Kidney (tissue), 13 donors: ENCODE measurements at regions not wholly inside any gene's neighbourhood (a gene's known extent, or its start where the extent isn't known, plus 50 kb on each side); places are given as distances from the start of the nearest gene placed in this dataset.
"Not testable (repeated sequence)": the region's sequence is repeated elsewhere in the genome, so short reads cannot be mapped to it uniquely, and the experiment has no call there.

ENCODE experiments used
- DNase-seq, 5 donors: peaks; one replicate each; pipeline ENCODE4 v3.0.0-alpha.2; 2013 to 2020
- FAIRE-seq: peaks from 2 replicates; lab custom pipeline; 2012; peaks lifted over from hg19 to GRCh38; lab: Jason Lieb, UNC
- H3K27ac ChIP-seq, 2 donors: one replicate each; pipeline ENCODE4 v1.7.0; 2013; ENCODE audit warnings: low read depth in 2 of 2, low read length in 2 of 2, inconsistent platforms in 1 of 2
- H3K27me3 ChIP-seq: one replicate; pipeline ENCODE4 v1.7.1; 2013; ENCODE audit warnings: low read length, inconsistent platforms; ENCODE audit not compliant: control insufficient read depth, insufficient read depth
- H3K36me3 ChIP-seq, 3 donors: one replicate each; pipeline versions ENCODE4 v1.7.0 to v1.7.1; 2013; ENCODE audit warnings: low read length in 3 of 3, control low read depth in 1 of 3, inconsistent platforms in 1 of 3; ENCODE audit not compliant: insufficient read depth in 3 of 3, control insufficient read depth in 2 of 3
- H3K4me1 ChIP-seq, 3 donors: one replicate each; pipeline versions ENCODE4 v1.7.0 to v1.7.1; 2013; ENCODE audit warnings: low read length in 3 of 3, inconsistent platforms in 1 of 3, low read depth in 1 of 3; ENCODE audit not compliant: control insufficient read depth in 2 of 3, insufficient read depth in 2 of 3
- H3K4me3 ChIP-seq, 3 donors: one replicate each; pipeline versions ENCODE4 v1.7.0 to v1.8.1; 2013; ENCODE audit warnings: low read length in 3 of 3, control low read depth in 1 of 3, inconsistent platforms in 1 of 3
- H3K9ac ChIP-seq, 3 donors: one replicate each; pipeline versions ENCODE4 v1.7.0 to v1.7.1; 2013; ENCODE audit warnings: low read length in 3 of 3, control low read depth in 1 of 3, inconsistent platforms in 1 of 3
- H3K9me3 ChIP-seq, 3 donors: one replicate each; pipeline versions ENCODE4 v1.7.0 to v1.7.1; 2013; ENCODE audit warnings: low read length in 3 of 3, control low read depth in 1 of 3, inconsistent platforms in 1 of 3; ENCODE audit not compliant: control insufficient read depth in 2 of 3, insufficient read depth in 1 of 3
- CTCF ChIP-seq: IDR thresholded peaks from 3 replicates; pipeline ENCODE4 v1.5.1; 2012; ENCODE audit warnings: mild to moderate bottlenecking, moderate library complexity, borderline replicate concordance; ENCODE audit not compliant: insufficient read depth; ENCODE audit errors: extremely low read depth
- intact Hi-C: fragments of 100-400 bp; cut with DNase I; formaldehyde crosslinking; loops from one replicate; pipeline ENCODE4 v1.11.1; 2022
- donor health status: control.
- donor health status: control.
- donor health status: control.
- donor health status: control.
- donor health status: control.
- donor health status: DM: yes; HTN: yes; CAD: no.
- donor health status: Normal renal cell carcinoma (clear cell type).

GRCh38 chr5:60493372-60493771, 206.6 kb downstream of the DEPDC1B start:
- no peak for DNase-seq
- intact Hi-C loops = no loop called here
- no peak for FAIRE-seq

GRCh38 chr5:60492958-60493357, 207.0 kb downstream of the DEPDC1B start:
- FAIRE-seq (no peak), DNase-seq (no peak)
- H3K36me3 ChIP-seq = no peaks in the 10 kb centered on the region
- H3K27me3 ChIP-seq = no peaks in the 10 kb centered on the region
- no peak overlapping the region for H3K27ac ChIP-seq
- no peaks in the 10 kb centered on the region for H3K4me1 ChIP-seq
- no peak overlapping the region for H3K4me3 ChIP-seq
- intact Hi-C loops = no loop called here
- no peak for TF ChIP-seq CTCF
- H3K9ac ChIP-seq = no peak overlapping the region
- no peaks in the 10 kb centered on the region for H3K9me3 ChIP-seq

More at GRCh38 chr5:60493372-60493771, 206.6 kb downstream of the DEPDC1B start:
- Histone ChIP-seq H3K36me3 (no peaks in the 10 kb centered on the region), H3K27ac (no peak overlapping the region), H3K27me3 (no peaks in the 10 kb centered on the region), H3K4me1 (no peaks in the 10 kb centered on the region), H3K9ac (no peak overlapping the region), H3K4me3 (no peak overlapping the region), H3K9me3 (no peaks in the 10 kb centered on the region)
- no peak for TF ChIP-seq CTCF

- FAIRE-seq, DNase-seq, H3K36me3 ChIP-seq, intact Hi-C loops, H3K9ac ChIP-seq, H3K4me3 ChIP-seq, H3K4me1 ChIP-seq, H3K27ac ChIP-seq, H3K27me3 ChIP-seq, H3K9me3 ChIP-seq: not testable (repeated sequence)
Observed at GRCh38 chr5:60492358-60492757, 207.6 kb downstream of the DEPDC1B start.

- intact Hi-C loops = no loop called here
- no peak overlapping the region for H3K27ac ChIP-seq
Observed at GRCh38 chr5:60490597-60491166, 209.3 kb downstream of the DEPDC1B start.

More at GRCh38 chr5:60490597-60491166, 209.3 kb downstream of the DEPDC1B start:
- no peaks in the 10 kb centered on the region for H3K4me1 ChIP-seq
- H3K9ac ChIP-seq = no peak overlapping the region
- H3K4me3 ChIP-seq = no peak overlapping the region
- H3K9me3 ChIP-seq = no peaks in the 10 kb centered on the region
- no peak for DNase-seq
- no peaks in the 10 kb centered on the region for H3K36me3 ChIP-seq
- no peak for TF ChIP-seq CTCF
- no peak for FAIRE-seq
- H3K27me3 ChIP-seq = no peaks in the 10 kb centered on the region
